Activated naive CD4-positive, alpha-beta T cell treated with anti-CD3 and anti-CD28 coated beads, Interleukin-2, amount 10 ng/mL, durations not matched to agents 7 days and 5 days (primary cell): ENCODE measurements at regions not wholly inside any gene's neighbourhood (a gene's known extent, or its start where the extent isn't known, plus 50 kb on each side); places are given as distances from the start of the nearest gene placed in this dataset.

ENCODE experiments used
- CTCF ChIA-PET: fragments of 350-600 bp; sonication (Branson Sonifier 250); formaldehyde crosslinking; loops from one replicate; lab custom pipeline; 2021; ENCODE audit warnings: antibody characterized with exemption; lab: Charles Lee
- DNase-seq: peaks from one replicate; pipeline ENCODE4 v3.0.0-alpha.2; 2020
- H3K27ac Mint-ChIP-seq: one replicate; pipeline ENCODE4 v1.8.0; 2021; ENCODE audit warnings: mild to moderate bottlenecking, moderate library complexity, mixed read lengths
- H3K27me3 Mint-ChIP-seq: one replicate; pipeline ENCODE4 v1.8.0; 2021; ENCODE audit warnings: mild to moderate bottlenecking, mixed read lengths
- H3K36me3 Mint-ChIP-seq: one replicate; pipeline ENCODE4 v1.8.0; 2021; ENCODE audit warnings: mixed read lengths
- H3K4me1 Mint-ChIP-seq: one replicate; pipeline ENCODE4 v1.8.0; 2021; ENCODE audit warnings: mixed read lengths
- H3K4me3 Mint-ChIP-seq: one replicate; pipeline ENCODE4 v1.8.0; 2021; ENCODE audit warnings: mild to moderate bottlenecking, moderate library complexity, mixed read lengths
- H3K9me3 Mint-ChIP-seq: one replicate; pipeline ENCODE4 v1.8.0; 2021; ENCODE audit warnings: mixed read lengths

- CTCF ChIA-PET, result interaction anchor here (1.3 to 9.7 kb wide), 3 partner anchors 10 to 347 kb away, joined by 3 to 225 read pairs (median 4); no protein-coding TSS in a partner anchor
- no peak for DNase-seq
- Mint-ChIP-seq H3K9me3 (no peaks in the 10 kb centered on the region), H3K4me3 (no peak overlapping the region), H3K4me1 (peaks cover 17% of the 10 kb centered on the region), H3K36me3 (no peaks in the 10 kb centered on the region), H3K27me3 (peaks cover 13% of the 10 kb centered on the region), H3K27ac (no peak overlapping the region)
Measured at GRCh38 chr6:110043366-110043994, 65.4 kb downstream of the GPR6 start.

DNA sequence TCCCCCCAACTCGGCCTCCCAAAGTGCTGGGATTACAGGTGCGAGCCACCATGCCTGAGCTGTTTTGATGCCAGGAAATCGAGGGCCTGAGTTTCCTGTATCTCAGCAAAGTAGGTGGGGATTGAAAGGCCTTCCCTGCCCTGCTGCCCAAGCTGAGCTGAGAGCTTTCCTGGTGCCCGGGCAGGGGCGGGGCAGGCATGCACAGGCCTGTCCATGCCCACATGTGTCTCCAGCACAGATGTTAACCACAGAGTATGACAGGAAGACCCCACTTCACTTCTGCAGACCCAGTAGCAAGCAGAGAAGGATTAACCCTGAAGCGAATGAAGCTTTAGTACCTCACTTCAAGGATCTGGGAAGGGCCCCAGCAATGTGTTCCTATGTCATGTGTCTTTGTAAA is 66.0 kb downstream of the GPR6 start:
- Mint-ChIP-seq H3K4me3 (no peak overlapping the region), H3K36me3 (no peaks in the 10 kb centered on the region), H3K27me3 (peaks cover 15% of the 10 kb centered on the region), H3K9me3 (no peaks in the 10 kb centered on the region), H3K4me1 (peaks cover 17% of the 10 kb centered on the region), H3K27ac (no peak overlapping the region)
- CTCF ChIA-PET, result interaction anchor here (1.3 to 9.7 kb wide), 3 partner anchors 9 to 346 kb away, joined by 3 to 225 read pairs (median 4); no protein-coding TSS in a partner anchor
- no peak for DNase-seq

DNA sequence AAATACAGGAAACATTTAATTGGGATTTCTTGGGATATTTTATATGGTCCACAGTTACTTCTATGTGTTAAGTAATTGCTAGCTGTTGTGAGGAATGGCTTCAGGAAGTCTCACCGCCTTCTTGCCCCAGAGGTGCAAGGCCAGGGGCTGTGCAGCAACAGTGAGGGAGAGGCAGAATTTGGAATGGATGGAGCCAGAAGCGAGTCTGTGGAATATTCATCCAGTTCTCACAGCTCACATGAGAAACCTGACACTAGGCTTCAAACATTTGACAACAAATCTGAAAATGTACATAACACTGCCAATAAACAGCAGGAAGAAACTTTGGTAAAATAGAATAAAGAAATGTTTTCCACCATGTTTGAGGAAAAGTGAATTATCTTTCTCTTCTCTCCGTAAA is 66.5 kb downstream of the GPR6 start:
- Mint-ChIP-seq H3K27me3 (peaks cover 15% of the 10 kb centered on the region), H3K36me3 (no peaks in the 10 kb centered on the region), H3K4me1 (peaks cover 12% of the 10 kb centered on the region), H3K4me3 (no peak overlapping the region), H3K27ac (no peak overlapping the region), H3K9me3 (no peaks in the 10 kb centered on the region)
- no peak for DNase-seq
- CTCF ChIA-PET, result interaction anchor here (0.7 to 9.7 kb wide), 2 partner anchors 9 to 341 kb away, joined by 3 to 225 read pairs; no protein-coding TSS in a partner anchor

DNA sequence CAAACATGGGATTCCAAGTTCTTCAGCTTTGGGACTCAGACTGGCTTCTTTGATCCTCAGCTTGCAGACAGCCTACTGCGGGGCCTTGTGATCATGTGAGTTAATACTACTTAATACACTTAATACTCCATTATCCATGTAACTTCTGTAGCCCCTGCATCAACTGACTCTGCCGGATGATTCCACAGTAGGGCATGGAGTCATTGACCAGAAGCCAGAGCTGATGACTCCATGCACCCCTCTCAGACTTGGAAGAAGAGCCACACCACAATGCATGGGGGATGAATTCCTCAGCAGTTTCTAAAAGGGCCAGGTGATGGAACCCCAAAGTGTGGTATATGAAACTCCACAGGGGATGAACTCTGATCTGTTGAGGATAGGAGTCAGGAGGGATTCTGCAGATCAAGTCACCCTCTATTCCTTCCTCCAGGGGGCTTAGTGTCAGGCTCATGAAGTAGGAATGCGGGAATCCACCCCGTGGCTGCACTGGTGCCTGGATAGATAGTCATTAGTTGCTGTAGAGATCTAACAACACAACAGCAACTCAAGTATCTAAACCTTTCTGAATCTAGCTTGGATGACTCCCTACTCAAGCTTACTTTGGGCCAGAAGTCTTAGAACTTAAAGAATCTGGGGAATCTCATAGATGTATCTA is 70.2 kb downstream of the GPR6 start:
- Mint-ChIP-seq H3K27me3 (peaks cover 15% of the 10 kb centered on the region), H3K4me3 (no peak overlapping the region), H3K27ac (no peak overlapping the region), H3K4me1 (no peaks in the 10 kb centered on the region), H3K36me3 (no peaks in the 10 kb centered on the region), H3K9me3 (no peaks in the 10 kb centered on the region)
- CTCF ChIA-PET, result interaction anchor here (2.9 kb wide), 1 partner anchor 9 kb away, joined by 21 read pairs; no protein-coding TSS in a partner anchor
- no peak for DNase-seq

- Mint-ChIP-seq H3K27ac (no peak overlapping the region), H3K27me3 (peaks cover 19% of the 10 kb centered on the region), H3K9me3 (no peaks in the 10 kb centered on the region), H3K36me3 (no peaks in the 10 kb centered on the region), H3K4me1 (no peaks in the 10 kb centered on the region), H3K4me3 (no peak overlapping the region)
- no peak for DNase-seq
- CTCF ChIA-PET, result interaction anchor here (0.9 to 2.9 kb wide), 2 partner anchors 10 to 340 kb away, joined by 3 to 21 read pairs; no protein-coding TSS in a partner anchor
Measured at GRCh38 chr6:110049696-110050439, 71.8 kb downstream of the GPR6 start.
